ENCODE measurements at regions not wholly inside any gene's neighbourhood (a gene's known extent, or its start where the extent isn't known, plus 50 kb on each side); places are given as distances from the start of the nearest gene placed in this dataset.

DNA sequence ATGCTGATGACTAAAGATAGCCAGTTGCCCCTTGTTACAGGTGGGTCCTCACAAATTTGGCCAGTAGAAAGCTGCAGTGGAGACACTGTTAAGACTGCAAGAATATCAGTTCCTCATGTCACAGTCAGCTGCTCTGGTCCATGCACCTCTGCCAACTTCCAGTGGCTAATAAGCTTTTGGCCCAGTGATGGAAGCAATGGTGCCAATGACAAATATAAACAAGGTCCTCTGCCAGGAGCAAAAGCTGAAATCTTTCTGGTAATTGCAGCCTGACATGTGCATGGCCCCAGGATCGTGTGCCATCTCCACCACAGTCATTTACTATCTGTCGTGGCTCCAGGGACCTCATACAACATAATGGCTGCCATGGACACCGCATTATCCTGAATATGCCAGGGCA lies 85.4 kb upstream of the TMEM260 start:
- ChIA-PET CTCF (interaction anchor here (0.7 to 1.2 kb wide), 2 partner anchors 33 to 694 kb away, joined by 3 read pairs; no protein-coding TSS in a partner anchor), POLR2A (no interaction called here)
- TF ChIP-seq TCF12 (IDR thresholded peaks at IDR 0.05) (no peak), JUND (IDR thresholded peaks at IDR 0.05) (no peak), NRF1 (IDR thresholded peaks at IDR 0.05; ENCODE audit: low read depth, low read length) (no peak), SMC3 (IDR thresholded peaks at IDR 0.05; ENCODE audit: low read depth, low read length) (no peak), POLR2AphosphoS5 (IDR thresholded peaks at IDR 0.05; ENCODE audit: low read depth, low read length) (no peak), FOXM1 (IDR thresholded peaks at IDR 0.05; ENCODE audit: low read depth) (no peak)

DNA sequence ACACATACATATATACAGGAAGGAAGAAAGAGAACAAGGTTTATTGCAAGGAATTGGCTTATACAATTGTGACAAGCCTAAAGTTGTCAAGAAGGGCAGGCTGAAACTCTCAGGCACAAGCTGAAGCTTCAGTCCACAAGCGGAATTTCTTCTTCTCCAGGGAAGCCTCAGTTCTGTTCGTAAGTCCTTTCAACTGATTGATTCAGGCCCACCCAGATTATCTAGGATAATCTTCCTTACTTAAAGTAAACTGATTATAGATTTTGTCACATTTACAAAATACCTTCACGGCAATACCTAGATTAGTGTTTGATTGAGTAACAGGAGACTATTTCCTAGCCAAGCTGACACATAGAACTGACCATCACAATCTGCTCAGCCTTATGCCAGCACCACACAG lies 81.5 kb upstream of the TMEM260 start:
- H3K9me2 ChIP-seq, result no peaks in the 10 kb centered on the region
- no peak for DNase-seq
- H3K36me3 ChIP-seq (replicated peaks in 1 of 2; ENCODE audit: control insufficient read depth in 1 of 2, insufficient read depth in 2 of 2, low read length in 1 of 2), result no peaks in the 10 kb centered on the region
- H3K4me3 ChIP-seq (ENCODE audit: low read depth in 2 of 2, low read length in 1 of 2), result no peak overlapping the region
- TF ChIP-seq EZH2phosphoT487 (IDR thresholded peaks at IDR 0.05; ENCODE audit: borderline replicate concordance, low read depth) (no peak), NRF1 (IDR thresholded peaks at IDR 0.05; ENCODE audit: low read depth, low read length) (no peak)
- H3K4me2 ChIP-seq, result no peak overlapping the region
- CTCF ChIA-PET, result no interaction called here
- H3K4me1 ChIP-seq (ENCODE audit: control insufficient read depth in 1 of 2, insufficient read depth in 2 of 2, low read depth in 1 of 2, low read length in 1 of 2), result no peaks in the 10 kb centered on the region
- H3K9me3 ChIP-seq, result no peaks in the 10 kb centered on the region
- peaks cover 18% of the 10 kb centered on the region; the same call in 1 of the 2 replicates for H3K27me3 ChIP-seq (ENCODE audit: insufficient read depth)
- no peaks in the 10 kb centered on the region for H3K79me2 ChIP-seq (ENCODE audit: insufficient read depth)
- H4K20me1 ChIP-seq (ENCODE audit: insufficient read depth), result no peaks in the 10 kb centered on the region
- POLR2A ChIA-PET, result no interaction called here
- WGBS (ENCODE audit: low lambda C conversion rate), result 15% methylated on average over 3 of the region's 3 CpGs
- H3K9ac ChIP-seq, result no peak overlapping the region
- no peak overlapping the region for H3K27ac ChIP-seq (ENCODE audit: low read depth in 2 of 2, low read length in 1 of 2)
- H2AFZ ChIP-seq (ENCODE audit: low read depth), result no peak overlapping the region
- H3F3A ChIP-seq (replicated peaks; ENCODE audit: insufficient read depth), result no peaks in the 10 kb centered on the region

More for the DNA sequence above, 85.4 kb upstream of the TMEM260 start:
- no peaks in the 10 kb centered on the region for H3K79me2 ChIP-seq (ENCODE audit: insufficient read depth)
- no peak overlapping the region for H2AFZ ChIP-seq (ENCODE audit: low read depth)
- no peaks in the 10 kb centered on the region for H4K20me1 ChIP-seq (ENCODE audit: insufficient read depth)
- no peaks in the 10 kb centered on the region for H3K9me2 ChIP-seq
- H3F3A ChIP-seq (replicated peaks; ENCODE audit: insufficient read depth), result no peaks in the 10 kb centered on the region
- H3K4me3 ChIP-seq (ENCODE audit: low read depth in 2 of 2, low read length in 1 of 2), result no peak overlapping the region
- no peak overlapping the region for H3K27ac ChIP-seq (ENCODE audit: low read depth in 2 of 2, low read length in 1 of 2)
- no peak overlapping the region for H3K9ac ChIP-seq
- no peak for DNase-seq
- H3K4me2 ChIP-seq, result no peak overlapping the region
- H3K9me3 ChIP-seq, result no peaks in the 10 kb centered on the region
- H3K36me3 ChIP-seq (replicated peaks in 1 of 2; ENCODE audit: control insufficient read depth in 1 of 2, insufficient read depth in 2 of 2, low read length in 1 of 2), result no peaks in the 10 kb centered on the region
- WGBS (ENCODE audit: low lambda C conversion rate), result 11% methylated on average over 3 of the region's 3 CpGs
- H3K27me3 ChIP-seq (ENCODE audit: insufficient read depth), result peaks cover 18% of the 10 kb centered on the region; the same call in 1 of the 2 replicates
- peaks cover 2 to 4% of the 10 kb centered on the region in 2 experiments; a peak in 2 of 4 replicates for H3K4me1 ChIP-seq (ENCODE audit: control insufficient read depth in 1 of 2, insufficient read depth in 2 of 2, low read depth in 1 of 2, low read length in 1 of 2)

DNA sequence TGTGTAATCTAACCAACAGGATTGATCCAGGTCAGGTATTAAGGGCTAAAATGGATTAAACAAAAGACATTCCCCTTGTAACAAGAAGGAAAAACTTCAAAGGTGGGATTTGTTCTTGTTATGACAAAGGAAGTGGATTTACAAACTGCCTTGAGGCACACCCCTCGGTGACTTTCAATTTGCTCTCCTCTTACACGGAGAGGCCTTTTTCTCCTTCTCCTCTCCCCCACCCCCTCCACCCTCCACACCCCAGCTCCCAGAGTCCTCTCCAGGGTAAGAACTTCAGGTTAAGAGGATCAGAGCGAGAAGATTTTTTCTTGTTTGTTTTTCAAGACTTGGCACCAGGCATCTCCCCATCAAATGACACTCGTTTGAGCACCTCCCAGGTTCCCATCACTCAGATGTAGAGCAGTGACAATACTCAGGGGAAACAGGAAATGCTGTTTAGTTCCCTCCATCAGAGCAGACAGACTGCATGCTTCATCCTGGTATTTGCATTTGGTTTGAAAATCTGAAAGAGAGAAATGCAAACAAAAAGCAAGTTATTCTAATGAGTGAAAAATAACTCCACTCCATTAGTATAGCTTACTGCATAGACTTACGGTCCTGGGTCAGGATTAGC lies 77.6 kb upstream of the TMEM260 start:
- WGBS (ENCODE audit: low lambda C conversion rate), result 3% methylated on average over 5 of the region's 5 CpGs
- Histone ChIP-seq H3K4me3 (ENCODE audit: low read depth in 2 of 2, low read length in 1 of 2) (no peak overlapping the region), H3F3A (replicated peaks; ENCODE audit: insufficient read depth) (no peaks in the 10 kb centered on the region), H3K9me2 (no peaks in the 10 kb centered on the region), H3K27me3 (ENCODE audit: insufficient read depth) (peaks cover 6% of the 10 kb centered on the region; the same call in 1 of the 2 replicates), H3K27ac (ENCODE audit: low read depth in 2 of 2, low read length in 1 of 2) (no peak overlapping the region), H3K9ac (no peak overlapping the region), H2AFZ (ENCODE audit: low read depth) (no peak overlapping the region), H3K4me2 (no peak overlapping the region), H3K79me2 (ENCODE audit: insufficient read depth) (no peaks in the 10 kb centered on the region), H3K36me3 (replicated peaks in 1 of 2; ENCODE audit: control insufficient read depth in 1 of 2, insufficient read depth in 2 of 2, low read length in 1 of 2) (no peaks in the 10 kb centered on the region), H4K20me1 (ENCODE audit: insufficient read depth) (no peaks in the 10 kb centered on the region), H3K9me3 (no peaks in the 10 kb centered on the region), H3K4me1 (ENCODE audit: control insufficient read depth in 1 of 2, insufficient read depth in 2 of 2, low read depth in 1 of 2, low read length in 1 of 2) (no peaks in the 10 kb centered on the region)
- CTCF ChIA-PET, result no interaction called here
- TF ChIP-seq SMC3 (IDR thresholded peaks at IDR 0.05; ENCODE audit: low read depth, low read length) (no peak), CHD2 (IDR thresholded peaks at IDR 0.05; ENCODE audit: low read length, partially characterized antibody) (no peak), EP300 (IDR thresholded peaks at IDR 0.05; ENCODE audit: borderline replicate concordance in 1 of 2, low read depth in 1 of 2, low read length in 1 of 2) (no peak), RCOR1 (IDR thresholded peaks at IDR 0.05; ENCODE audit: low read length) (no peak)
- TF ChIP-seq, protein P1, sequence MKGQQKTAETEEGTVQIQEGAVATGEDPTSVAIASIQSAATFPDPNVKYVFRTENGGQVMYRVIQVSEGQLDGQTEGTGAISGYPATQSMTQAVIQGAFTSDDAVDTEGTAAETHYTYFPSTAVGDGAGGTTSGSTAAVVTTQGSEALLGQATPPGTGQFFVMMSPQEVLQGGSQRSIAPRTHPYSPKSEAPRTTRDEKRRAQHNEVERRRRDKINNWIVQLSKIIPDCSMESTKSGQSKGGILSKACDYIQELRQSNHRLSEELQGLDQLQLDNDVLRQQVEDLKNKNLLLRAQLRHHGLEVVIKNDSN (IDR thresholded peaks at IDR 0.05; ENCODE audit: borderline replicate concordance, low read depth), result no peak
- POLR2A ChIA-PET, result no interaction called here
- DNase-seq, result no peak

All from SK-N-SH (cell line).